Liver (tissue), 8 donors: ENCODE measurements at regions not wholly inside any gene's neighbourhood (a gene's known extent, or its start where the extent isn't known, plus 50 kb on each side); places are given as distances from the start of the nearest gene placed in this dataset.

Experiments
- DNase-seq: peaks from one replicate; pipeline ENCODE4 v3.0.0-alpha.2; 2017; ENCODE audit warnings: low spot score
- H3K27ac ChIP-seq, 2 donors: one replicate each; pipeline ENCODE4 v1.7.0; 2013; ENCODE audit warnings: inconsistent platforms in 2 of 2, low read length in 2 of 2, control low read depth in 1 of 2, low read depth in 1 of 2, mild to moderate bottlenecking in 1 of 2
- H3K27me3 ChIP-seq, 4 donors: one replicate each; pipeline versions ENCODE4 v1.6.1 to v1.7.0; 2013; ENCODE audit warnings: low read length in 3 of 4, inconsistent platforms in 1 of 4, mild to moderate bottlenecking in 1 of 4, moderate library complexity in 1 of 4; ENCODE audit not compliant: control insufficient read depth in 4 of 4, insufficient read depth in 4 of 4
- H3K36me3 ChIP-seq, 4 donors: one replicate each; pipeline versions ENCODE4 v1.6.1 to v1.7.0; 2013; ENCODE audit warnings: low read length in 3 of 4, mild to moderate bottlenecking in 3 of 4, low read depth in 1 of 4, moderate library complexity in 1 of 4; ENCODE audit not compliant: control insufficient read depth in 4 of 4, insufficient read depth in 3 of 4
- H3K4me1 ChIP-seq, 4 donors: one replicate each; pipeline versions ENCODE4 v1.6.1 to v1.7.0; 2013; ENCODE audit warnings: low read length in 3 of 4, mild to moderate bottlenecking in 3 of 4, moderate library complexity in 1 of 4; ENCODE audit not compliant: control insufficient read depth in 4 of 4, insufficient read depth in 4 of 4
- H3K4me3 ChIP-seq, 3 donors: one replicate each; pipeline versions ENCODE4 v1.6.1 to v1.7.0; 2013; ENCODE audit warnings: low read length in 3 of 3, control low read depth in 1 of 3, low read depth in 1 of 3, mild to moderate bottlenecking in 1 of 3
- H3K9ac ChIP-seq, 2 donors: one replicate each; pipeline ENCODE4 v1.7.0; 2013; ENCODE audit warnings: low read length in 2 of 2, mild to moderate bottlenecking in 2 of 2, moderate library complexity in 2 of 2, control low read depth in 1 of 2, low read depth in 1 of 2
- H3K9me3 ChIP-seq, 4 donors: one replicate each; pipeline versions ENCODE4 v1.6.1 to v1.7.0; 2013; ENCODE audit warnings: low read length in 3 of 4; ENCODE audit not compliant: control insufficient read depth in 4 of 4
- ATF3 ChIP-seq: IDR thresholded peaks from 2 replicates; pipeline ENCODE4 v1.6.1; 2016; ENCODE audit warnings: antibody characterized with exemption
- FOXA1 ChIP-seq: IDR thresholded peaks from 2 replicates; pipeline ENCODE4 v1.6.1; 2016; ENCODE audit warnings: antibody characterized with exemption
- GABPA ChIP-seq, 2 donors: IDR thresholded peaks in 1 of 2; conservative IDR thresholded peaks in 1 of 2; 2 replicates each; pipeline ENCODE4 v1.6.1; 2016; ENCODE audit warnings: antibody characterized with exemption in 2 of 2, mild to moderate bottlenecking in 1 of 2, moderate library complexity in 1 of 2
- HNF4A ChIP-seq, 2 donors: conservative IDR thresholded peaks; 2 replicates each; pipeline ENCODE4 v1.6.1; 2016; ENCODE audit warnings: antibody characterized with exemption in 2 of 2, mild to moderate bottlenecking in 2 of 2
- NR2F2 ChIP-seq: IDR thresholded peaks from 2 replicates; pipeline ENCODE4 v1.6.1; 2016; ENCODE audit warnings: antibody characterized with exemption
- REST ChIP-seq: IDR thresholded peaks from 2 replicates; pipeline ENCODE4 v1.6.1; 2016; ENCODE audit warnings: antibody characterized with exemption, mild to moderate bottlenecking
- TAF1 ChIP-seq: conservative IDR thresholded peaks from 2 replicates; pipeline ENCODE4 v1.6.1; 2016; ENCODE audit warnings: antibody characterized with exemption, mild to moderate bottlenecking
- YY1 ChIP-seq: IDR thresholded peaks from 2 replicates; pipeline ENCODE4 v1.6.1; 2016; ENCODE audit warnings: antibody characterized with exemption, mild to moderate bottlenecking
- WGBS: extraction: QIAGEN DNeasy Blood & Tissue Kit; methylation state at CpG from one replicate; pipeline ENCODE4 v1.1.7; 2013; 5-methylcytosine and 5-hydroxymethylcytosine counted together
- TF ChIP-seq, protein P1 (sequence below): fragments of 150-350 bp; IDR thresholded peaks from 2 replicates; pipeline ENCODE4 v1.5.1; 2017; ENCODE audit warnings: improper control_type of control experiment, low read depth, low read length; ENCODE audit not compliant: missing input control
- TF ChIP-seq, protein P2 (sequence below): IDR thresholded peaks from 2 replicates; pipeline ENCODE4 v1.6.1; 2016; ENCODE audit warnings: antibody characterized with exemption
- donor health status: healthy.
- donor health status: healthy.
- donor health status: healthy.
- donor health status: healthy.
- donor health status: healthy.

DNA sequence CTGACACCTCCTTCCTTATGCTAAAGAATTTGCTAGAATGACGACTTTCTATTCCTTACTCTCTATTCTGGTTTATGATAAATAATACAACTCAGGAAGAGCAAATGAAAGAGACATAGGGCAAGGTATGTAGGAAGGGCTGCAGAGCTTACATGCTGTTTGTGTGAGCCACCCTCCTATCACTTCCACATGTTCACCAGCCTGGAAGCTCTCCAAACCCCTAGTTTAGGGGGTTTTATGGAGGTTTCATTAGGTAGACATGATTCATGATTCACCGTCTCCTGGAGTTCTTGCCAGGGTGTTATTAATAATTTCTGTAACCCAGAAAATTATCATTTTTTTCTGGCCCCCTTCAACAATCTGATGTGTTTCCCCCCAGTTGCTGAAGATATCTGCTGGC, 172.1 kb upstream of the COL8A1 start:
- no peak overlapping the region for H3K9ac ChIP-seq
- H3K27me3 ChIP-seq = peaks cover 0 to 2% (median 0%) of the 10 kb centered on the region in 4 donors
- no peaks in the 10 kb centered on the region for H3K36me3 ChIP-seq
- 77% methylated on average over 2 of the region's 2 CpGs for WGBS
- DNase-seq = no peak
- H3K4me3 ChIP-seq = no peak overlapping the region
- no peaks in the 10 kb centered on the region for H3K4me1 ChIP-seq
- TF ChIP-seq ATF3 = no peak
- TF ChIP-seq, protein P1, sequence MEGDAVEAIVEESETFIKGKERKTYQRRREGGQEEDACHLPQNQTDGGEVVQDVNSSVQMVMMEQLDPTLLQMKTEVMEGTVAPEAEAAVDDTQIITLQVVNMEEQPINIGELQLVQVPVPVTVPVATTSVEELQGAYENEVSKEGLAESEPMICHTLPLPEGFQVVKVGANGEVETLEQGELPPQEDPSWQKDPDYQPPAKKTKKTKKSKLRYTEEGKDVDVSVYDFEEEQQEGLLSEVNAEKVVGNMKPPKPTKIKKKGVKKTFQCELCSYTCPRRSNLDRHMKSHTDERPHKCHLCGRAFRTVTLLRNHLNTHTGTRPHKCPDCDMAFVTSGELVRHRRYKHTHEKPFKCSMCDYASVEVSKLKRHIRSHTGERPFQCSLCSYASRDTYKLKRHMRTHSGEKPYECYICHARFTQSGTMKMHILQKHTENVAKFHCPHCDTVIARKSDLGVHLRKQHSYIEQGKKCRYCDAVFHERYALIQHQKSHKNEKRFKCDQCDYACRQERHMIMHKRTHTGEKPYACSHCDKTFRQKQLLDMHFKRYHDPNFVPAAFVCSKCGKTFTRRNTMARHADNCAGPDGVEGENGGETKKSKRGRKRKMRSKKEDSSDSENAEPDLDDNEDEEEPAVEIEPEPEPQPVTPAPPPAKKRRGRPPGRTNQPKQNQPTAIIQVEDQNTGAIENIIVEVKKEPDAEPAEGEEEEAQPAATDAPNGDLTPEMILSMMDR = no peak
- TF ChIP-seq, protein P2, sequence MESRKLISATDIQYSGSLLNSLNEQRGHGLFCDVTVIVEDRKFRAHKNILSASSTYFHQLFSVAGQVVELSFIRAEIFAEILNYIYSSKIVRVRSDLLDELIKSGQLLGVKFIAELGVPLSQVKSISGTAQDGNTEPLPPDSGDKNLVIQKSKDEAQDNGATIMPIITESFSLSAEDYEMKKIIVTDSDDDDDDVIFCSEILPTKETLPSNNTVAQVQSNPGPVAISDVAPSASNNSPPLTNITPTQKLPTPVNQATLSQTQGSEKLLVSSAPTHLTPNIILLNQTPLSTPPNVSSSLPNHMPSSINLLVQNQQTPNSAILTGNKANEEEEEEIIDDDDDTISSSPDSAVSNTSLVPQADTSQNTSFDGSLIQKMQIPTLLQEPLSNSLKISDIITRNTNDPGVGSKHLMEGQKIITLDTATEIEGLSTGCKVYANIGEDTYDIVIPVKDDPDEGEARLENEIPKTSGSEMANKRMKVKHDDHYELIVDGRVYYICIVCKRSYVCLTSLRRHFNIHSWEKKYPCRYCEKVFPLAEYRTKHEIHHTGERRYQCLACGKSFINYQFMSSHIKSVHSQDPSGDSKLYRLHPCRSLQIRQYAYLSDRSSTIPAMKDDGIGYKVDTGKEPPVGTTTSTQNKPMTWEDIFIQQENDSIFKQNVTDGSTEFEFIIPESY = no peak
- no peak for TF ChIP-seq FOXA1
- no peak for TF ChIP-seq NR2F2
- no peak overlapping the region for H3K27ac ChIP-seq
- H3K9me3 ChIP-seq = no peaks in the 10 kb centered on the region

DNA sequence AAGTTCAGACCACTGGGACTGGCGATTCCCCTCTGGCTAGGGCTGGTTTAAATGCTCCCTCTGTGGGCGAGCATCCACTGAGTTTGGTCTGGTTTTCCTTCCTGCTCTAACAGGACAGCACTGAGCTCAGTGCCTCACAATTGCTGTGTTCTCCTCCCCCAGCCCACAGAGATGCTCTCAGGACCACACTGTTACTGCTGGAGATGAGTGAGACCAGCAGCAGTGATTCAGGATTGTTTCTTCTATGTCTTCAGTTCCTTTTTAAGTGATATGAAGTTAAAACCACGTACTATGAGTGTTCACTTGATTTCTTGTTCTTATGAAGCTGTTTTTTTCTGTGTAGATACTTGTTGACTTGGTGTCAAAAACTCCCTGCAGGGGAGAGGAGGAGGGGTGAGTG, 180.4 kb upstream of the COL8A1 start:
- Histone ChIP-seq H3K36me3 (no peaks in the 10 kb centered on the region), H3K27ac (no peak overlapping the region), H3K9ac (no peak overlapping the region), H3K4me1 (no peaks in the 10 kb centered on the region), H3K9me3 (no peaks in the 10 kb centered on the region), H3K4me3 (no peak overlapping the region), H3K27me3 (no peaks in the 10 kb centered on the region)
- whole genome bisulfite sequencing = 58% methylated on average over 3 of the region's 3 CpGs
- no peak for DNase-seq
- TF ChIP-seq TAF1 = no peak
- no peak for TF ChIP-seq HNF4A (conservative IDR thresholded peaks at IDR 0.05)
- no peak for TF ChIP-seq REST
- TF ChIP-seq, protein P2 = no peak
- TF ChIP-seq YY1 = no peak
- TF ChIP-seq ATF3 = no peak
- no peak for TF ChIP-seq GABPA (IDR thresholded peaks at IDR 0.05 in 1 of 2, conservative IDR thresholded peaks at IDR 0.05 in 1 of 2)
